ENCODE measurements at regions not wholly inside any gene's neighbourhood (a gene's known extent, or its start where the extent isn't known, plus 50 kb on each side); places are given as distances from the start of the nearest gene placed in this dataset.

DNA sequence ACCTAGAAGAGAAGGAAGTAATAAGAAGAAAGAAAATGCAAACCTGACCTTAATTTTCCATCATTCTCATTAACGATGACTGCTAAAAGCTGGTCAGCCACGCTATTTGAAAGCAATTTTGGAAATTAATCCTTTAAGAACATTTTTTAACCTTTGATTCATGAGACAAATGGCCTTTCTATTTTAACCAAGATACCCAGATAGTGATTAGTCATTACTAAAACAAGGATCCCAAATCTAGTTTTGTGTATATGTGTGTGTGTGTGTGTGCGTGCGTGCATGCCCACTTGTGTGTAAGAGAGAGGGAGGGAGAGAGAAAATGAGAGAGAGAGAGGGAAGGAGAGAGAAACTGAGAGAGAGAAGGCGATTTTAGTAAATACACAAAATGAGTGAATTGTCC lies 329.5 kb downstream of the DEPDC1B start:
- H3K4me3 ChIP-seq (ENCODE audit: low read length) = no peak overlapping the region
- TF ChIP-seq, protein P1, sequence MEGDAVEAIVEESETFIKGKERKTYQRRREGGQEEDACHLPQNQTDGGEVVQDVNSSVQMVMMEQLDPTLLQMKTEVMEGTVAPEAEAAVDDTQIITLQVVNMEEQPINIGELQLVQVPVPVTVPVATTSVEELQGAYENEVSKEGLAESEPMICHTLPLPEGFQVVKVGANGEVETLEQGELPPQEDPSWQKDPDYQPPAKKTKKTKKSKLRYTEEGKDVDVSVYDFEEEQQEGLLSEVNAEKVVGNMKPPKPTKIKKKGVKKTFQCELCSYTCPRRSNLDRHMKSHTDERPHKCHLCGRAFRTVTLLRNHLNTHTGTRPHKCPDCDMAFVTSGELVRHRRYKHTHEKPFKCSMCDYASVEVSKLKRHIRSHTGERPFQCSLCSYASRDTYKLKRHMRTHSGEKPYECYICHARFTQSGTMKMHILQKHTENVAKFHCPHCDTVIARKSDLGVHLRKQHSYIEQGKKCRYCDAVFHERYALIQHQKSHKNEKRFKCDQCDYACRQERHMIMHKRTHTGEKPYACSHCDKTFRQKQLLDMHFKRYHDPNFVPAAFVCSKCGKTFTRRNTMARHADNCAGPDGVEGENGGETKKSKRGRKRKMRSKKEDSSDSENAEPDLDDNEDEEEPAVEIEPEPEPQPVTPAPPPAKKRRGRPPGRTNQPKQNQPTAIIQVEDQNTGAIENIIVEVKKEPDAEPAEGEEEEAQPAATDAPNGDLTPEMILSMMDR (IDR thresholded peaks at IDR 0.05; ENCODE audit: insufficient read depth, low read depth, low read length, missing control alignments) = no peak
- no peak for DNase-seq (ENCODE audit: low read depth)

DNA sequence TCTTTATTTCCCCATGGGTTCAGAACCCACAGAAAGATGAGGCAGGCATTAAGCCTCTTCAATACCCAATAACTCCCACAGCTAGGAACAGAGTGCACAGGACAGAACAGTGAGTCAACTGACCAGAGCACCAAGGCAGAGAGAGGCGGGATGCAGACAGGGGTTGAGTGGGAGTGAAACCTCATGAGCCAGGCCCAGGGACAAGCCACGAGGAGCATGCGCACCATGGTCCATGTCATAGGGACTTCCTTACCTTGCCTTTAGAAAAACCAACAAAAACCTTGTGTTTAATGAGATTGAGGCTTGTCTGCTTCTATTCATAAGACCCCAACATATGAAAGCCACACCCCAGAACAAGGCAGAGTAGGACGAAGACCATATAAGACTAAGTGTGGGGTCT lies 330.6 kb downstream of the DEPDC1B start:
- DNase-seq (ENCODE audit: low read depth) = no peak
- TF ChIP-seq, protein P1 (IDR thresholded peaks at IDR 0.05; ENCODE audit: insufficient read depth, low read depth, low read length, missing control alignments) = no peak
- no peak overlapping the region for H3K4me3 ChIP-seq (ENCODE audit: low read length)

DNA sequence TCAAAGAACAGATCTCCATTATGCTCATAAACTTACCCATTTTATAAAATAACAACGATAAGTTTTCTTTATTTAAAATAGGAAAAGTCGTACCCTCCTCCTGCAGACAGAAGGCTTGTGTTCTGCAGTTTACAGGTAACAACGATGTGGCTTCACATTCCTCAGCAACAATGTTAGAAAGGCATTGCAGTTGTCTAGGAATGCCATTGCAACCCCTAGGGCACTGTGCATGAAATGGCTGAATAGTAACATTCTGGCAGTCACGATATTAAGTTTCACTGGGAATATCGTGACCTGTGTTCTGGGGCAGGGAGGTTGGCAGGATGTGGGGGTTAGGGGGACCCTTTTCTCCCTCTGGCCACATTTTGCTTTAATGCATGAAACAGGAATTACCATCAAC lies 331.9 kb downstream of the DEPDC1B start:
- TF ChIP-seq, protein P1 (IDR thresholded peaks at IDR 0.05; ENCODE audit: insufficient read depth, low read depth, low read length, missing control alignments) = no peak
- DNase-seq (ENCODE audit: low read depth) = no peak
- H3K4me3 ChIP-seq (ENCODE audit: low read length) = no peak overlapping the region

DNA sequence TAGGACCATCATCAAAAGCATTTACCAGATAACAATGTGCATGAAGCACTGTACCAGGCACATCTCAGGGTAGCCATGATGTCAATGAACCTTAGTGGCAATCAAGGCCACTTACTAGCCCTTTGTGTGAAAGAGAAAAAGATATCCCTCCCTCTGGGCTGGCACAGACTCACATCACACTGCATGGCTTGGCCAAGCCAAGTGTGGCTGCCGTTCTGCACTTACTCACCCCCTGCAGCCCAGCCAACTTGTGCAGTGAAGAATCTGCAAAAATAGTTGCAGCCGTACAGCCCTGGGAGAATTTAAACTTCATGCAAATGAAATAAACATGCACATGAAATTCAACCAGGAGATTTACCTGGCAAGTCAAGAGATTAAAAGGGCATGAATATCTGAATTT lies 333.5 kb downstream of the DEPDC1B start:
- no peak overlapping the region for H3K4me3 ChIP-seq (ENCODE audit: low read length)
- TF ChIP-seq, protein P1 (IDR thresholded peaks at IDR 0.05; ENCODE audit: insufficient read depth, low read depth, low read length, missing control alignments) = no peak
- DNase-seq (ENCODE audit: low read depth) = no peak

DNA sequence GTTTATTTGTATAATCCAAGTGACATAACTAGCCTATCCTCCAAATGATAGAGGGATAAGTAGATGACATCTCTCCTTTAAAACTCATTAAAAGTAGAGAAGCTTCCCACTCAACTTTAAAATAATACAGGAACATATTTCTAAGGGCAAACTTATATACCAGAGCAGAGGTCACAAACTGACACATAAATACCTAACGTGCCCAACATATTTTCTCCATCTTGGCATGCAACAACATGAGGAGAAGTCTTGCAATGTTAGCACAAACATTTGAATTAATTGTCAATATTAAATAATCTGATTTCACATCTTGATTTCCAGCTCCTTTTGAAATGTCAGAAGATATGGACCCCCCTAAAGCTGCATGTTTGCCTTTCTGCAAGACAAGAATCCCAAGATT lies 335.0 kb downstream of the DEPDC1B start:
- no peak overlapping the region for H3K4me3 ChIP-seq (ENCODE audit: low read length)
- DNase-seq (ENCODE audit: low read depth) = no peak
- TF ChIP-seq, protein P1 (IDR thresholded peaks at IDR 0.05; ENCODE audit: insufficient read depth, low read depth, low read length, missing control alignments) = no peak

DNA sequence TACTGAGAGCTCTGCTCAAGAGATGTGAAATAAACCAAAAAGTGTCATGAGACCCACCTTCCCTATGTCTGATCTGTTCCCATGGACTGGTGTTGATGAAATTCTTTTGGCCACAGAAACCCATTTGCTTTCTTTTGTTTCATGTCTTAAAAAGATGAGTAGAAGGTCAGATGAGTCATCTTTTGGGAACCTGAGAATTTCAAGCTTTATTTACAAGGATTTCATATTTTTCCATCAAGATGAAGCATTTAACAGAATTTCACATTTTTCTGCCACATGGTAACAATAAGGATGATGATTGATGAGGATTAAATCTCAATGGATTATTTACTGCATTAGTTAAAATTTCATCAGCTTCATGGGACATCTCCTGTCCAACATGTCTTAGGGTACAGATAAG lies 337.8 kb downstream of the DEPDC1B start:
- no peak overlapping the region for H3K4me3 ChIP-seq (ENCODE audit: low read length)
- DNase-seq (ENCODE audit: low read depth) = no peak

DNA sequence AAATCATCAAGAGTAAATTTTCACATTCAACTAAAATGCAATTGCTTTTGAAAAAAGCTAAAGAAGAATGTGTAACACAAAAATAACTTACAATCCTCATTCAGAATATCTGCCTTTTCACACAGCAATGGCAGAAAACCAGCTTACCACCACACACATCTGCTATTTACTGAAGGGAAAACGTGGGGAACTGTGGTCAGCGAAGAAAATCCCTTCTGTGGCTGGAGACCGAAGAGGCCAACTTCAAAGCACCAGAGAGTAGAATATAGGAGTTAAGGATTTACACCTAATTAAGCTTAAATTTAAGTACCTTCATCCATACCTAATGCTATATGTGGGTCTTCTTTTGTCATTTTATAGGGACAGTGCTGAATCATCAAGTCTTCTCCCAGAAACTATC lies 339.6 kb downstream of the DEPDC1B start:
- H3K4me3 ChIP-seq (ENCODE audit: low read length) = no peak overlapping the region
- TF ChIP-seq, protein P1 (IDR thresholded peaks at IDR 0.05; ENCODE audit: insufficient read depth, low read depth, low read length, missing control alignments) = no peak
- DNase-seq (ENCODE audit: low read depth) = no peak

More for the DNA sequence above, 337.8 kb downstream of the DEPDC1B start:
- TF ChIP-seq, protein P1 (IDR thresholded peaks at IDR 0.05; ENCODE audit: insufficient read depth, low read depth, low read length, missing control alignments) = no peak
